NB4 (cell line): ENCODE measurements at regions not wholly inside any gene's neighbourhood (a gene's known extent, or its start where the extent isn't known, plus 50 kb on each side); places are given as distances from the start of the nearest gene placed in this dataset.

Experiments
- DNase-seq: peaks from one replicate; pipeline ENCODE4 v3.0.0; 2010; ENCODE audit warnings: low read depth
- H3K4me3 ChIP-seq: one replicate; pipeline ENCODE4 v1.5.1; 2011; ENCODE audit warnings: mild to moderate bottlenecking, low read depth, low read length, moderate library complexity
- MYC ChIP-seq: IDR thresholded peaks from 2 replicates; pipeline ENCODE4 v1.6.1; 2011; ENCODE audit warnings: low read depth, low read length
- POLR2A ChIP-seq: IDR thresholded peaks from 2 replicates; pipeline ENCODE4 v1.6.1; 2011; ENCODE audit warnings: mild to moderate bottlenecking; ENCODE audit not compliant: insufficient read length; ENCODE audit errors: extremely low read depth
- TF ChIP-seq, protein P1 (sequence below): IDR thresholded peaks from one replicate; pipeline ENCODE4 v1.5.1; 2012; ENCODE audit warnings: low read depth, low read length
- TF ChIP-seq, protein P2 (sequence below): IDR thresholded peaks from 2 replicates; pipeline ENCODE4 v1.6.1; 2011; ENCODE audit warnings: low read depth, low read length

- no peak for TF ChIP-seq POLR2A
- TF ChIP-seq, protein P1, sequence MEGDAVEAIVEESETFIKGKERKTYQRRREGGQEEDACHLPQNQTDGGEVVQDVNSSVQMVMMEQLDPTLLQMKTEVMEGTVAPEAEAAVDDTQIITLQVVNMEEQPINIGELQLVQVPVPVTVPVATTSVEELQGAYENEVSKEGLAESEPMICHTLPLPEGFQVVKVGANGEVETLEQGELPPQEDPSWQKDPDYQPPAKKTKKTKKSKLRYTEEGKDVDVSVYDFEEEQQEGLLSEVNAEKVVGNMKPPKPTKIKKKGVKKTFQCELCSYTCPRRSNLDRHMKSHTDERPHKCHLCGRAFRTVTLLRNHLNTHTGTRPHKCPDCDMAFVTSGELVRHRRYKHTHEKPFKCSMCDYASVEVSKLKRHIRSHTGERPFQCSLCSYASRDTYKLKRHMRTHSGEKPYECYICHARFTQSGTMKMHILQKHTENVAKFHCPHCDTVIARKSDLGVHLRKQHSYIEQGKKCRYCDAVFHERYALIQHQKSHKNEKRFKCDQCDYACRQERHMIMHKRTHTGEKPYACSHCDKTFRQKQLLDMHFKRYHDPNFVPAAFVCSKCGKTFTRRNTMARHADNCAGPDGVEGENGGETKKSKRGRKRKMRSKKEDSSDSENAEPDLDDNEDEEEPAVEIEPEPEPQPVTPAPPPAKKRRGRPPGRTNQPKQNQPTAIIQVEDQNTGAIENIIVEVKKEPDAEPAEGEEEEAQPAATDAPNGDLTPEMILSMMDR, result no peak
- TF ChIP-seq, protein P2, sequence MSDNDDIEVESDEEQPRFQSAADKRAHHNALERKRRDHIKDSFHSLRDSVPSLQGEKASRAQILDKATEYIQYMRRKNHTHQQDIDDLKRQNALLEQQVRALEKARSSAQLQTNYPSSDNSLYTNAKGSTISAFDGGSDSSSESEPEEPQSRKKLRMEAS, result no peak
- TF ChIP-seq MYC, result no peak
- peak; percentile 44 for DNase-seq
- H3K4me3 ChIP-seq, result no peak overlapping the region
Observed at GRCh38 chr3:106560451-106560966, 691.7 kb upstream of the CBLB start.

DNA sequence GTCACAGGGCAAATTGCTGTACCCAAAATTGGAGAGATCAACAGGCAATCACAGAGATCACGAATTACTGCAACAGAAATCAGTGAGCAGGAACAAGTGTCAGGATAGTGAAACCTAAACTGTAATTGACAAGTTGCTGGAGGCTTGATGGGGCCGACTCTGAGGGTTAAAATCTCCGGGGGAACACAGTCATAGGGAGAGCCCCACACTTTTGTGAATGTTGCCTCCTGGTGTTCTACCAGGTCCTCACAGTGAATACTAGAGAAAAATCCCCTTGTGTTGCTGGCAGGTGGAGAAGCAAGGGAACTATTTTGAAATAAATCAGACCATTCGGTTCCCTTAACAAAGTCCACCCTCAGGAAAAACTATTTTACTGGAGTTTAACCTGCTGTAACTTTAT lies 697.5 kb upstream of the CBLB start:
- no peak for TF ChIP-seq MYC
- TF ChIP-seq, protein P2, result no peak
- no peak for TF ChIP-seq POLR2A
- TF ChIP-seq, protein P1, result no peak
- DNase-seq, result peak; percentile 13
- no peak overlapping the region for H3K4me3 ChIP-seq

- TF ChIP-seq POLR2A (no peak), MYC (no peak)
- TF ChIP-seq, protein P1, result no peak
- TF ChIP-seq, protein P2, result no peak
- no peak for DNase-seq
- H3K4me3 ChIP-seq, result no peak overlapping the region
Observed at GRCh38 chr3:106570426-106570825, 701.6 kb upstream of the CBLB start.

GRCh38 chr3:106573605-106574004 lies 704.8 kb upstream of the CBLB start:
- TF ChIP-seq, protein P2, result no peak
- TF ChIP-seq MYC (no peak), POLR2A (no peak)
- TF ChIP-seq, protein P1, result no peak
- DNase-seq, result no peak
- H3K4me3 ChIP-seq, result no peak overlapping the region

DNA sequence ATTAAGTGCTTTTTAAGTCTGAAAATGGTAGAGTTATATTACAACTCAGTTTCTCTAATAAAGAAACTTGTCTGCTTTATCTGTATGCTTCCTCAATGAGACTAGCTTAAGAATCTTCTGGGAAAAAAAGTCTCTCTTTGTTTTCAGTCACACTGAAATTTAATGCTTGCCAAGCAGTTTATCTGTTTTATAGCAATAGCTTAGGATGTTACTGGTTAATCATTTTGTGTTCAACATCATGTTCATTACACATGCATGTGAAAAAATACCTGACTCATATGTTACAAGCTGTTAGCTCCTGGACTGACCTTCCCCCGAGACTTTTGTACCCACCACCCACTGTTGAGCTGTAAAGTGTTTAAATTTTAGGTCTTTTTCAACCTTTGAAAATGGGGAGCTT lies 706.2 kb upstream of the CBLB start:
- TF ChIP-seq, protein P2, result no peak
- TF ChIP-seq POLR2A (no peak), MYC (no peak)
- TF ChIP-seq, protein P1, result no peak
- DNase-seq, result no peak
- no peak overlapping the region for H3K4me3 ChIP-seq
